A549 (cell line): ENCODE measurements at regions not wholly inside any gene's neighbourhood (a gene's known extent, or its start where the extent isn't known, plus 50 kb on each side); places are given as distances from the start of the nearest gene placed in this dataset.

Source experiments
- ATAC-seq, 2 experiments: fragments of 200-7000 bp in 1 of 2; fragments of >200 bp in 1 of 2; cut with Nextera tagmentation in 1 of 2; cut with Tn5 transposase in 1 of 2; 3 replicates each; pipeline versions ENCODE4 v1.8.0 to v1.9.1; 2018 to 2020; ENCODE audit warnings: mild to moderate bottlenecking in 1 of 2, moderate library complexity in 1 of 2
- CTCF ChIA-PET: fragments of 300-600 bp; sonication (Branson Sonifier 250); formaldehyde crosslinking; extraction: SDS; loops from one replicate; lab custom pipeline; 2021; ENCODE audit warnings: antibody characterized with exemption, inconsistent platforms; lab: Yijun Ruan, JAX
- POLR2A ChIA-PET: fragments of 350-600 bp; formaldehyde crosslinking; extraction: SDS; loops from one replicate; lab custom pipeline; 2021; ENCODE audit warnings: antibody characterized with exemption, inconsistent platforms; lab: Yijun Ruan, JAX
- DNase-seq, 2 experiments: peaks; one replicate each; pipeline versions ENCODE4 v3.0.0 to v3.0.0-alpha.2; 2011 to 2016; ENCODE audit warnings: low read depth in 1 of 2, low spot score in 1 of 2
- FAIRE-seq: peaks from 2 replicates; lab custom pipeline; 2011; peaks lifted over from hg19 to GRCh38; lab: Jason Lieb, UNC
- H3K27ac ChIP-seq, 2 experiments: fragments of >200 bp; sonication (Bioruptor Twin); formaldehyde crosslinking; 3 replicates each; pipeline ENCODE4 v1.5.1; 2016 to 2017
- H3K4me1 ChIP-seq: fragments of >200 bp; sonication (Bioruptor Twin); formaldehyde crosslinking; 3 replicates; pipeline ENCODE4 v1.6.1; 2016
- H3K4me2 ChIP-seq: fragments of >200 bp; sonication (Bioruptor Twin); formaldehyde crosslinking; 3 replicates; pipeline ENCODE4 v1.6.1; 2016
- H3K4me3 ChIP-seq: fragments of >200 bp; sonication (Bioruptor Twin); formaldehyde crosslinking; 3 replicates; pipeline ENCODE4 v1.5.1; 2016
- H3K9me3 ChIP-seq: fragments of >200 bp; sonication (Bioruptor Twin); formaldehyde crosslinking; 3 replicates; pipeline ENCODE4 v1.6.1; 2016
- CBX8 ChIP-seq: fragments of 200-600 bp; sonication (generic); IDR thresholded peaks from 2 replicates; pipeline ENCODE4 v1.6.1; 2016
- CEBPB ChIP-seq, 2 experiments: fragments of >200 bp in 1 of 2; sonication (Bioruptor Twin) in 1 of 2; formaldehyde crosslinking in 1 of 2; IDR thresholded peaks; 2 replicates each; pipeline ENCODE4 v1.6.1; 2012 to 2016
- CHD4 ChIP-seq: fragments of 200-600 bp; sonication (generic); IDR thresholded peaks from 2 replicates; pipeline ENCODE4 v1.6.1; 2016; ENCODE audit warnings: antibody characterized with exemption, mild to moderate bottlenecking, borderline replicate concordance
- ESRRA ChIP-seq: fragments of 150-350 bp; IDR thresholded peaks from 2 replicates; pipeline ENCODE4 v1.6.1; 2014; ENCODE audit warnings: mild to moderate bottlenecking, low read length, borderline replicate concordance
- FOSL2 ChIP-seq, 2 experiments: fragments of 450-650 bp in 1 of 2; fragments of >200 bp in 1 of 2; sonication (Bioruptor Twin) in 1 of 2; formaldehyde crosslinking; IDR thresholded peaks; 2 replicates each; pipeline versions ENCODE4 v1.5.0 to v1.6.1; 2016 to 2020; ENCODE audit warnings: mild to moderate bottlenecking in 1 of 2, moderate library complexity in 1 of 2
- FOXS1 ChIP-seq: fragments of 250-450 bp; sonication (Bioruptor Pico); IDR thresholded peaks from 2 replicates; pipeline ENCODE4 v1.5.0; 2020; ENCODE audit warnings: mild to moderate bottlenecking, moderate library complexity
- GATA3 ChIP-seq: IDR thresholded peaks from 2 replicates; pipeline ENCODE4 v1.6.1; 2012; ENCODE audit warnings: borderline replicate concordance
- HEYL ChIP-seq: fragments of 250-450 bp; sonication (Bioruptor Pico); IDR thresholded peaks from 2 replicates; pipeline ENCODE4 v1.8.0; 2021; ENCODE audit warnings: mild to moderate bottlenecking, moderate library complexity
- KDM1A ChIP-seq: fragments of 200-600 bp; sonication (generic); IDR thresholded peaks from 2 replicates; pipeline ENCODE4 v1.6.1; 2016; ENCODE audit warnings: low read depth, mild to moderate bottlenecking
- KDM5A ChIP-seq: fragments of 200-600 bp; sonication (generic); IDR thresholded peaks from 2 replicates; pipeline ENCODE4 v1.6.1; 2016; ENCODE audit warnings: antibody characterized with exemption, mild to moderate bottlenecking
- MAFK ChIP-seq: fragments of 450-650 bp; IDR thresholded peaks from 2 replicates; pipeline ENCODE4 v1.6.1; 2014; ENCODE audit not compliant: partially characterized antibody
- POLR2A ChIP-seq: IDR thresholded peaks from 2 replicates; pipeline ENCODE4 v1.6.1; 2012; ENCODE audit warnings: mild to moderate bottlenecking, low read length
- RCOR1 ChIP-seq: fragments of 150-350 bp; IDR thresholded peaks from 2 replicates; pipeline ENCODE4 v1.6.1; 2014; ENCODE audit warnings: antibody characterized with exemption, low read length, low read depth
- RFX5 ChIP-seq: fragments of 450-650 bp; IDR thresholded peaks from 2 replicates; pipeline ENCODE4 v1.7.1; 2014; ENCODE audit warnings: antibody characterized with exemption, mild to moderate bottlenecking, moderate library complexity
- TFCP2L1 ChIP-seq: fragments of 250-450 bp; sonication (Bioruptor Pico); IDR thresholded peaks from 2 replicates; pipeline ENCODE4 v1.5.0; 2021; ENCODE audit warnings: mild to moderate bottlenecking
- ZC3H11A ChIP-seq: fragments of 450-650 bp; IDR thresholded peaks from 2 replicates; pipeline ENCODE4 v1.6.1; 2014; ENCODE audit warnings: antibody characterized with exemption, mild to moderate bottlenecking
- ZFP36 ChIP-seq: fragments of 450-650 bp; IDR thresholded peaks from 2 replicates; pipeline ENCODE4 v1.6.1; 2014; ENCODE audit warnings: borderline replicate concordance; ENCODE audit not compliant: partially characterized antibody
- ZSCAN20 ChIP-seq: fragments of 250-450 bp; sonication (Bioruptor Pico); IDR thresholded peaks from 2 replicates; pipeline ENCODE4 v1.8.0; 2022; ENCODE audit warnings: mild to moderate bottlenecking, moderate library complexity
- WGBS: methylation state at CpG from one replicate; pipeline ENCODE4 v1.1.6; 2017; ENCODE audit errors: missing lambda C conversion rate; 5-methylcytosine and 5-hydroxymethylcytosine counted together
- TF ChIP-seq, protein P1 (sequence below): IDR thresholded peaks from 2 replicates; pipeline ENCODE4 v1.6.1; 2012; ENCODE audit warnings: low read depth, borderline replicate concordance
- TF ChIP-seq, protein P2 (sequence below): fragments of 150-350 bp; IDR thresholded peaks from 2 replicates; pipeline ENCODE4 v1.6.1; 2014; ENCODE audit warnings: low read depth, mild to moderate bottlenecking, low read length
- TF ChIP-seq, protein P3 (sequence below): fragments of >200 bp; sonication (Bioruptor Twin); formaldehyde crosslinking; IDR thresholded peaks from 3 replicates; pipeline ENCODE4 v1.5.1; 2016
- TF ChIP-seq, protein P4 (sequence below): fragments of 250-450 bp; sonication (Bioruptor Pico); IDR thresholded peaks from 2 replicates; pipeline ENCODE4 v1.5.0; 2021; ENCODE audit warnings: mild to moderate bottlenecking, moderate library complexity, borderline replicate concordance

DNA sequence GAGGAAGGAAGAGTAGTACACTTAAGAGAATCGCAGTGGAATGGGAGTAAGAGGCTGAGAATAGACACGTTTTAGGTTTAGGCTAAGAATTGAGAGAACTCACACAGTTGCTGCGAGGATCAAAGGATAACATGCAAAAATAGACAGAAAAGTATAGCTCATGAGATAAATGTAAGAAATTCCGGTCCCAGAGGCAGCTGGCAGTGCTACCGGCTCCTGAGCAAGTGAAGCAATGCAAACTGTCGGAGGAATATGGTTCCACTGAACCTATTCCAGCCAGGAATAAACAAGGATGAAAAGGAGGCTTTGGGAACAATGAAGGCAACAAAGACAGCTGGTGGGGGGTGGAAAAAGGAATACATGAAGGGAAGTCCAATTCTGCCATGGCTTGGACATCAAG lies 191.8 kb downstream of the QDPR start:
- DNase-seq (no peak), FAIRE-seq (no peak), ATAC-seq (no peak)
- Histone ChIP-seq H3K4me1 (no peaks in the 10 kb centered on the region), H3K9me3 (no peaks in the 10 kb centered on the region), H3K4me3 (no peak overlapping the region), H3K4me2 (no peak overlapping the region), H3K27ac (no peak overlapping the region)
- ChIA-PET POLR2A (no interaction called here), CTCF (no interaction called here)
- WGBS = 6% methylated on average over 6 of the region's 6 CpGs
- TF ChIP-seq ZFP36 (no peak), CEBPB (IDR thresholded peaks at IDR 0.05) (no peak), ZSCAN20 (no peak), MAFK (no peak)

DNA sequence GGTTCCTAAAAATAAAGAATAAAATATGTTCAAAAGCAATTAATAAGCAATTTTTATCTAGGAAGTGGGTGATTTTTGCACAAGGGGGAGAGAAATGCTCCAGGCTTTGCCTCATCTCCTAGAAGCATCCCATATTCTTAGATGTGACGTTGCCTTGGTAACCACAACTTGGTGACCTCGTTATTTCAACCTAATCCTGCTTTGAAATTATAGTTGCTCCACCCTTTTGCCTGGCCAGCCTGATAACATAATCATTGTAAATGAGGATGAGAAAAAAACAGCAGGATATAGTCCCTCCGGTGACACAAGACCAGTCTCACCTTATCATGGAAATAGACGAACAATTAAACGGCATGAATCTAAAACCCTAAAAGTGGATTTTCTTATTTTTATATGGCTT lies 194.4 kb downstream of the QDPR start:
- no peak for FAIRE-seq
- ChIA-PET CTCF (no interaction called here), POLR2A (no interaction called here)
- 32% methylated on average over 5 of the region's 5 CpGs for WGBS
- ATAC-seq = no peak
- Histone ChIP-seq H3K4me1 (no peaks in the 10 kb centered on the region), H3K9me3 (no peaks in the 10 kb centered on the region), H3K4me3 (no peak overlapping the region), H3K4me2 (no peak overlapping the region), H3K27ac (no peak overlapping the region)
- TF ChIP-seq ESRRA (no peak), GATA3 (no peak), KDM1A (no peak), CBX8 (no peak), ZC3H11A (no peak)
- TF ChIP-seq, protein P1, sequence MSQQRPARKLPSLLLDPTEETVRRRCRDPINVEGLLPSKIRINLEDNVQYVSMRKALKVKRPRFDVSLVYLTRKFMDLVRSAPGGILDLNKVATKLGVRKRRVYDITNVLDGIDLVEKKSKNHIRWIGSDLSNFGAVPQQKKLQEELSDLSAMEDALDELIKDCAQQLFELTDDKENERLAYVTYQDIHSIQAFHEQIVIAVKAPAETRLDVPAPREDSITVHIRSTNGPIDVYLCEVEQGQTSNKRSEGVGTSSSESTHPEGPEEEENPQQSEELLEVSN = no peak
- no peak for DNase-seq

DNA sequence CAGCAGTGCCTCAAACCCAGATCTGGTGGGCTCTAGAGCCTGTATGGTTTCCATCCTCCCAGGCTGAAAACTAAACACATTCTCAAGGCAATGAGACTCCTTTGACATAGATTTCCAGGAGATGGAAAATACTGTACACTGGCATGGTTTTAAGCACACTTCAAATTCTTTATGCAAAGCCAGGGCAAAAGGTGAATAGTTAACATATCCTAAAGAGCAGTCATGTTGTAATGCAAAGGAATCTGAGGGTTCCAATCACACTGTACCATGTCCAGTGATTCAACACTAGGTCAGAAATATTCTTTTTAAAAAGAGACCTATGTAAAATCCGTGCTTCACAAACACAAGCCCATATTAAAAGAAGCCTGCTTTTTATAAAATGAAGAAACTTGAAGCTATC lies 195.3 kb downstream of the QDPR start:
- Histone ChIP-seq H3K4me3 (no peak overlapping the region), H3K4me2 (no peak overlapping the region)
- 0% methylated on average over 1 of the region's 1 CpG for WGBS
- POLR2A ChIA-PET = no interaction called here
- DNase-seq = no peak
- no peak for TF ChIP-seq TFCP2L1 (CRISPR knock-in tag)
- no peak for TF ChIP-seq HEYL (CRISPR knock-in tag)
- TF ChIP-seq POLR2A = no peak
- TF ChIP-seq, protein P2, sequence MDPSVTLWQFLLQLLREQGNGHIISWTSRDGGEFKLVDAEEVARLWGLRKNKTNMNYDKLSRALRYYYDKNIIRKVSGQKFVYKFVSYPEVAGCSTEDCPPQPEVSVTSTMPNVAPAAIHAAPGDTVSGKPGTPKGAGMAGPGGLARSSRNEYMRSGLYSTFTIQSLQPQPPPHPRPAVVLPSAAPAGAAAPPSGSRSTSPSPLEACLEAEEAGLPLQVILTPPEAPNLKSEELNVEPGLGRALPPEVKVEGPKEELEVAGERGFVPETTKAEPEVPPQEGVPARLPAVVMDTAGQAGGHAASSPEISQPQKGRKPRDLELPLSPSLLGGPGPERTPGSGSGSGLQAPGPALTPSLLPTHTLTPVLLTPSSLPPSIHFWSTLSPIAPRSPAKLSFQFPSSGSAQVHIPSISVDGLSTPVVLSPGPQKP = no peak
- TF ChIP-seq FOSL2 (IDR thresholded peaks at IDR 0.05) = no peak
- TF ChIP-seq FOSL2 (CRISPR knock-in tag; IDR thresholded peaks at IDR 0.05) = no peak
- no peak for TF ChIP-seq KDM5A
- TF ChIP-seq, protein P3, sequence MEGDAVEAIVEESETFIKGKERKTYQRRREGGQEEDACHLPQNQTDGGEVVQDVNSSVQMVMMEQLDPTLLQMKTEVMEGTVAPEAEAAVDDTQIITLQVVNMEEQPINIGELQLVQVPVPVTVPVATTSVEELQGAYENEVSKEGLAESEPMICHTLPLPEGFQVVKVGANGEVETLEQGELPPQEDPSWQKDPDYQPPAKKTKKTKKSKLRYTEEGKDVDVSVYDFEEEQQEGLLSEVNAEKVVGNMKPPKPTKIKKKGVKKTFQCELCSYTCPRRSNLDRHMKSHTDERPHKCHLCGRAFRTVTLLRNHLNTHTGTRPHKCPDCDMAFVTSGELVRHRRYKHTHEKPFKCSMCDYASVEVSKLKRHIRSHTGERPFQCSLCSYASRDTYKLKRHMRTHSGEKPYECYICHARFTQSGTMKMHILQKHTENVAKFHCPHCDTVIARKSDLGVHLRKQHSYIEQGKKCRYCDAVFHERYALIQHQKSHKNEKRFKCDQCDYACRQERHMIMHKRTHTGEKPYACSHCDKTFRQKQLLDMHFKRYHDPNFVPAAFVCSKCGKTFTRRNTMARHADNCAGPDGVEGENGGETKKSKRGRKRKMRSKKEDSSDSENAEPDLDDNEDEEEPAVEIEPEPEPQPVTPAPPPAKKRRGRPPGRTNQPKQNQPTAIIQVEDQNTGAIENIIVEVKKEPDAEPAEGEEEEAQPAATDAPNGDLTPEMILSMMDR = no peak
- no peak for TF ChIP-seq CHD4
- TF ChIP-seq, protein P4, sequence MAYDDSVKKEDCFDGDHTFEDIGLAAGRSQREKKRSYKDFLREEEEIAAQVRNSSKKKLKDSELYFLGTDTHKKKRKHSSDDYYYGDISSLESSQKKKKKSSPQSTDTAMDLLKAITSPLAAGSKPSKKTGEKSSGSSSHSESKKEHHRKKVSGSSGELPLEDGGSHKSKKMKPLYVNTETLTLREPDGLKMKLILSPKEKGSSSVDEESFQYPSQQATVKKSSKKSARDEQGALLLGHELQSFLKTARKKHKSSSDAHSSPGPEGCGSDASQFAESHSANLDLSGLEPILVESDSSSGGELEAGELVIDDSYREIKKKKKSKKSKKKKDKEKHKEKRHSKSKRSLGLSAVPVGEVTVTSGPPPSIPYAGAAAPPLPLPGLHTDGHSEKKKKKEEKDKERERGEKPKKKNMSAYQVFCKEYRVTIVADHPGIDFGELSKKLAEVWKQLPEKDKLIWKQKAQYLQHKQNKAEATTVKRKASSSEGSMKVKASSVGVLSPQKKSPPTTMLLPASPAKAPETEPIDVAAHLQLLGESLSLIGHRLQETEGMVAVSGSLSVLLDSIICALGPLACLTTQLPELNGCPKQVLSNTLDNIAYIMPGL (CRISPR knock-in tag) = no peak
- TF ChIP-seq FOXS1 (CRISPR knock-in tag) = no peak
- no peak for TF ChIP-seq RFX5
- TF ChIP-seq RCOR1 = no peak
- TF ChIP-seq, all 56 proteins: peak for 0
- H3K4me1 ChIP-seq = no peaks in the 10 kb centered on the region
- H3K9me3 ChIP-seq = no peaks in the 10 kb centered on the region
- FAIRE-seq (no peak), ATAC-seq (no peak)
- no peak overlapping the region for H3K27ac ChIP-seq
- CTCF ChIA-PET = interaction anchor here (0.5 kb wide), 1 partner anchor 156 kb away, joined by 3 read pairs; no protein-coding TSS in a partner anchor
